RWPE2 (cell line): ENCODE measurements at regions not wholly inside any gene's neighbourhood (a gene's known extent, or its start where the extent isn't known, plus 50 kb on each side); places are given as distances from the start of the nearest gene placed in this dataset.

Experiments
- ATAC-seq: fragments of 200-7000 bp; cut with Tn5 transposase; 3 replicates; pipeline ENCODE4 v1.9.1; 2021; ENCODE audit warnings: low read depth
- DNase-seq: peaks from one replicate; pipeline ENCODE4 v3.0.0-alpha.2; 2020; ENCODE audit warnings: low spot score
- H3K27ac ChIP-seq: fragments of 450-650 bp; 2 replicates; pipeline ENCODE4 v1.5.1; 2017; ENCODE audit warnings: mild to moderate bottlenecking; ENCODE audit not compliant: poor library complexity, severe bottlenecking
- H3K27me3 ChIP-seq: fragments of 250-450 bp; sonication (Bioruptor Pico); 2 replicates; pipeline ENCODE4 v1.5.1; 2021; ENCODE audit warnings: mild to moderate bottlenecking, moderate library complexity; ENCODE audit not compliant: insufficient read depth, poor library complexity, severe bottlenecking
- H3K36me3 ChIP-seq: fragments of 250-450 bp; sonication (Bioruptor Pico); 2 replicates; pipeline ENCODE4 v1.5.1; 2020; ENCODE audit warnings: low read depth, mild to moderate bottlenecking, moderate library complexity
- H3K4me1 ChIP-seq: fragments of 250-450 bp; sonication (Bioruptor Pico); 2 replicates; pipeline ENCODE4 v1.5.1; 2021; ENCODE audit warnings: mild to moderate bottlenecking, moderate library complexity; ENCODE audit not compliant: insufficient read depth, poor library complexity, severe bottlenecking
- H3K4me3 ChIP-seq: fragments of 250-450 bp; sonication (Bioruptor Pico); 2 replicates; pipeline ENCODE4 v1.5.1; 2021; ENCODE audit warnings: mild to moderate bottlenecking, moderate library complexity; ENCODE audit not compliant: severe bottlenecking
- H3K9me3 ChIP-seq: fragments of 250-450 bp; sonication (Bioruptor Pico); 2 replicates; pipeline ENCODE4 v1.5.1; 2021; ENCODE audit warnings: mild to moderate bottlenecking, moderate library complexity; ENCODE audit not compliant: severe bottlenecking
- TF ChIP-seq, protein P1 (sequence below): fragments of 450-650 bp; IDR thresholded peaks from one replicate; pipeline ENCODE4 v1.5.1; 2017; ENCODE audit warnings: mild to moderate bottlenecking, moderate library complexity; ENCODE audit not compliant: poor library complexity, severe bottlenecking

DNA sequence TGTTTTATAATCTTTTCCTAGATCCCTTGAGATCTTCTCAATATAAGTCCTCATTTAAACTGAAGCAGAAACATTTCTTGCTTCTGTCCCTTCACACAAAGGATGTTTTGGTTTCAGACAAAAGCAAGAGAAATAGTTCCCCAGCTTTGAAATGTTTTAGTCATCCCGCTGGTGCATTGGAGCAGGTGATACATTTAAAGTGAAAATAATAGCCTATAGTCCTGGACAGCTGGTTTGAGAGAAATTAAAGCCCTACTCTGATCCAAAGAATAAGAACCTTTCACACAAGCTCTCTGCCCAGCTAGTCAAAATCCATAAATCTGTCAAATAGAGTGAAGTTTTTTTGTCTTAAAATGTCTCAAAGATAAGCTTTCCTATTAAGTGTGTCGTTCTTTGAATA is 79.4 kb downstream of the LUZP4 start:
- H3K4me1 ChIP-seq: peaks cover 3% of the 10 kb centered on the region
- ATAC-seq (no peak), DNase-seq (no peak)
- H3K27ac ChIP-seq: no peak overlapping the region
- TF ChIP-seq, protein P1, sequence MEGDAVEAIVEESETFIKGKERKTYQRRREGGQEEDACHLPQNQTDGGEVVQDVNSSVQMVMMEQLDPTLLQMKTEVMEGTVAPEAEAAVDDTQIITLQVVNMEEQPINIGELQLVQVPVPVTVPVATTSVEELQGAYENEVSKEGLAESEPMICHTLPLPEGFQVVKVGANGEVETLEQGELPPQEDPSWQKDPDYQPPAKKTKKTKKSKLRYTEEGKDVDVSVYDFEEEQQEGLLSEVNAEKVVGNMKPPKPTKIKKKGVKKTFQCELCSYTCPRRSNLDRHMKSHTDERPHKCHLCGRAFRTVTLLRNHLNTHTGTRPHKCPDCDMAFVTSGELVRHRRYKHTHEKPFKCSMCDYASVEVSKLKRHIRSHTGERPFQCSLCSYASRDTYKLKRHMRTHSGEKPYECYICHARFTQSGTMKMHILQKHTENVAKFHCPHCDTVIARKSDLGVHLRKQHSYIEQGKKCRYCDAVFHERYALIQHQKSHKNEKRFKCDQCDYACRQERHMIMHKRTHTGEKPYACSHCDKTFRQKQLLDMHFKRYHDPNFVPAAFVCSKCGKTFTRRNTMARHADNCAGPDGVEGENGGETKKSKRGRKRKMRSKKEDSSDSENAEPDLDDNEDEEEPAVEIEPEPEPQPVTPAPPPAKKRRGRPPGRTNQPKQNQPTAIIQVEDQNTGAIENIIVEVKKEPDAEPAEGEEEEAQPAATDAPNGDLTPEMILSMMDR: no peak
- H3K36me3 ChIP-seq: no peaks in the 10 kb centered on the region
- H3K27me3 ChIP-seq: no peaks in the 10 kb centered on the region
- no peaks in the 10 kb centered on the region for H3K9me3 ChIP-seq
- no peak overlapping the region for H3K4me3 ChIP-seq

DNA sequence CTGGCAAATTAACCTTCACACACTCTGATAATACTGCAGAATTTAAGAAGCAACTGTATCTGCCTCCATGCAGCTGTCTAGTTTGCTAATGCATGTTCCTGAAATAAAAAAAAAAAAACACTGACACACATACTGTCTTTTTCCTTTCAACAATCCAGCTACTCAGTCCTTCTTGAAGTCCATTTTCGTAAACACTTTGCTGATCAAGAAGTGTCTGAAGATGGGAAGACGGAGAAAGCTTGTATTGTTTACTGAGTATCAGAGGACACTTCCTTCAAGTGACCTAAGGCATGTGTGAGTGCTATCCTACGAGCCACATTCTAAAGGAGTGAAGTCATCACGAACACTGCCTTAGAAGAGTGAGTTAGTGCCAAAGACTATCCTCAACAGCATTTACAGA is 82.6 kb downstream of the LUZP4 start:
- H3K27ac ChIP-seq: no peak overlapping the region

DNA sequence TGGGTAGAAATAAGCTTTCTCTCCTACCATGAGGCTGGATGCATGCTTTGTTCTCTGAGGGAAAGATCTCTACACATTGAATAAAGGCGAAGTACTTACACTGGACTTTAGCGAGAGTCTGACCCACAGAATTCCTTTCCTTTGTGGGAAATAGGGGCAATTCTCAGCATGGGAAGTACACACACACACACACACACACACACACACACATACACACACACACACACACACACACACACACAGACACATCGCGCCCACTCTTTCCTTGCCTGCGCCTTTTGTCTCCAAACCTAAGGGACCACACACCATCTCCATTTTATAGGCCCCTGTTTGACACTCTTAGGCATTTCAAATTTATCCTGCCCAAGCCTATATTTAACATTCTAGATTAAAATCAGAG is 83.8 kb downstream of the LUZP4 start:
- Histone ChIP-seq H3K27me3 (no peaks in the 10 kb centered on the region), H3K9me3 (no peaks in the 10 kb centered on the region), H3K36me3 (no peaks in the 10 kb centered on the region), H3K4me3 (no peak overlapping the region), H3K27ac (no peak overlapping the region), H3K4me1 (peaks cover 3% of the 10 kb centered on the region)
- DNase-seq (no peak), ATAC-seq (no peak)
- TF ChIP-seq, protein P1: no peak

More for the DNA sequence above, 82.6 kb downstream of the LUZP4 start:
- H3K27me3 ChIP-seq: no peaks in the 10 kb centered on the region
- H3K9me3 ChIP-seq: no peaks in the 10 kb centered on the region
- H3K4me3 ChIP-seq: no peak overlapping the region
- DNase-seq (no peak), ATAC-seq (peak; percentile 93)
- TF ChIP-seq, protein P1: no peak
- no peaks in the 10 kb centered on the region for H3K36me3 ChIP-seq
- H3K4me1 ChIP-seq: peaks cover 3% of the 10 kb centered on the region

DNA sequence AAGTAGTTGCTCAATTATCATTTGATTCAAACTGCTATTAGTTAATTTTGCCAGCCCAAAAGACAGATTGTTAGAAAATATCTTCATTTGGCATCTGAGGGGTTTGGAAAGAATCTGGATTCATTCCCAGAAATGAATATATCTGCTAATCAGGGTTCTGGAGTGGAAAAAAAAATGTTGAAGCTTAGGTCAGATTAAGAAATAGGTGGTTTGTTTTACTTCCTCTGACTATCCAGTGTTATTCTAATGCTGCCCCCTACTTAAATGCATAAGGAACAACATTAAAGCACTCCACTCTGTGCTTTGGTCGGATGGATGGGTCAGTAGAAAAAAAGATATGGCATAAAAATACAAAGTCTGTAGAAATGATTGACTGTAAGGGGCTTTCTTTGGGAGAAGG is 89.0 kb downstream of the LUZP4 start:
- TF ChIP-seq, protein P1: no peak
- Histone ChIP-seq H3K4me3 (no peak overlapping the region), H3K9me3 (no peaks in the 10 kb centered on the region), H3K27ac (no peak overlapping the region), H3K27me3 (no peaks in the 10 kb centered on the region), H3K4me1 (no peaks in the 10 kb centered on the region), H3K36me3 (no peaks in the 10 kb centered on the region)
- no peak for DNase-seq
- no peak for ATAC-seq

DNA sequence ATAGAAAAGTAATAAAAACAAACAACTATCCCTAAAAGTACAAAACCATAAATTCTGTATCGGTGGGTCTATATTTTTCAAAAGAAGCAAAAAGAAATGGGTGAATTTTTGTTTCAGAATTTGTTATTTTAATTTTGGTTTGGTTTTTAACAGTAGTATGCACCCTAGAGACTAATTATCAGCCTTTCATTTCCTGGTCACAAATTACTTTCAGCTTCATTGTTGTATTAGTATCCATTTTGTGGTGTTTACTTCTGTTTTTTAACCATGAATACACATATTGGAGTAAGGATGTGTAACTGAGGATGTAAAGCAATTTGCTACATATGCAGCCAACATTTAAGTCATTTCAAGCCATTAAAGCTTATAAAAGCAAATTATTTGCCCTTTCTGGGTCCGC is 97.8 kb downstream of the LUZP4 start:
- H3K4me3 ChIP-seq: no peak overlapping the region
- H3K27me3 ChIP-seq: no peaks in the 10 kb centered on the region
- DNase-seq: no peak
- no peaks in the 10 kb centered on the region for H3K36me3 ChIP-seq
- H3K4me1 ChIP-seq: no peaks in the 10 kb centered on the region
- no peak for ATAC-seq
- no peak overlapping the region for H3K27ac ChIP-seq
- H3K9me3 ChIP-seq: no peaks in the 10 kb centered on the region
- TF ChIP-seq, protein P1: no peak
